CD4-positive, alpha-beta T cell treated with Interleukin-1 beta for 1 hour (primary cell): ENCODE measurements at regions not wholly inside any gene's neighbourhood (a gene's known extent, or its start where the extent isn't known, plus 50 kb on each side); places are given as distances from the start of the nearest gene placed in this dataset.
A peak's percentile ranks its signal among the peaks of the same experiment; 100 is the strongest.

Experiments
- DNase-seq, 2 donors: peaks; one replicate each; pipeline ENCODE4 v3.0.0-alpha.2; 2020 to 2022

- no peak for DNase-seq
These were observed 322.5 kb upstream of the SLC24A2 start for GRCh38 chr9:20111173-20111843.

DNA sequence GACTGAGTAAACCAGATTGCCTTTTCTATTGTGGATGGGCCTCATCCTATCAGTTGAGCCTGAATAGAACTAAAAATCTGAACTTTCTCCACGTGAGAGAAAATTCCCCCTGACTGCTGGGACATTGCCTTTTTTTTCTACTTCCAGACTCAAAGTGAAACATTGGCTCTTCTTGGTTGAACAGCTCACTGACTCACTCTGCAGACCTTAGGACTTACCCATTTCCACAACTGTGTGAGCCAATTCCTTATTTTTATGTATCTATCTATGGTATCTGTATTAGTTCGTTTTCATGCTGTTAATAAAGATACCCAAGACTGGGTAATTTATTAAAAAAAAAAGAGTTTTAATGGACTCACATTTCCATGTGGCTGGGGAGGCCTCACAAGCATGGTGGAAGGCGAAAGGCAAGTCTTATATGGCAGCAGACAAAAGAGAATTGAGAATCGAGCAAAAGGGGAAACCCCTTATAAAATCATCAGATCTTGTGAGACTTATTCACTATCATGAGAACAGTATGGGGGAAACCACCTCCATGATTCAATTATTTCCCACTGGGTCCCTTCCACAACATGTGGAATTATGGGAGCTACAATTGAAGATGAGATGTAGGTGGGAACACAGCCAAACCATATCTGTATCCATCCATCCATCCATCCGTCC lies 306.7 kb upstream of the SLC24A2 start:
- no peak for DNase-seq

DNA sequence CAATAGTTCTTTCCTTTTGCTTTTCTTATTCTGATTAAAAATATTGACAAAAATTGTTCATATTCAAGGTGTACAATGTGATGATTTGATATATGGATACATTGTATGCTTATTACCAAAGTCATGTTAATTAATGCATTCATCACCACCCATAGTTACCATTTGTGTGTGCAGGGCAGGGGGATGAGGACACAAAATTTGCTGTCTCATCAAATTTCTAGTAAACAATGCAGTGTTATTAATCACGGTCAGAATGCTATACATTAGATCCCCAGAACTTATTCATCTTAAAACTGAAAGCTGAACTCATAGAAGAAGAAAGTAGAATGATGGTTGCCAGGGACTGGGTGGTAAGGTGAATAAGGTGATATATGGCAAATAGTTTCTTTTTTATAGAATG lies 303.7 kb upstream of the SLC24A2 start:
- DNase-seq: no peak

DNA sequence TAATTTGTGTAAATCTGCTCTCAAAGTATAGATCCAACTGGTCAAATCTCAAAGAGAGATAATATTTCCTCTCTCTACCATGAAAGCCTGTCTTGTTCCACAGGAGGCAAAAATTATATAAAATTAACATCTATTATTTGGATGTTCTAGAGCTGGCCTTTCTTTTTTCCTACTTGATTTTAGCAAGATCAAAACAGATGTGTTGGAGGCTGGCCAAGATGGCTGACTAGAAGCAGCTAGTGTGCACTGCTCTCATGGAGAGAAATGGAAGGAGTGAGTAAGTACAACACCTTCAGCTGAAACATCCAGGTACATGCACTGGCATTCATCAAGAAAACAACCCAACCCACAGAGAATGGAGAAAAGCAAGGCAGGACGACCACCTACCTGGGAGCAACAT lies 298.6 kb upstream of the SLC24A2 start:
- no peak for DNase-seq

GRCh38 chr9:20085842-20086241 lies 297.0 kb upstream of the SLC24A2 start:
- no peak for DNase-seq

DNA sequence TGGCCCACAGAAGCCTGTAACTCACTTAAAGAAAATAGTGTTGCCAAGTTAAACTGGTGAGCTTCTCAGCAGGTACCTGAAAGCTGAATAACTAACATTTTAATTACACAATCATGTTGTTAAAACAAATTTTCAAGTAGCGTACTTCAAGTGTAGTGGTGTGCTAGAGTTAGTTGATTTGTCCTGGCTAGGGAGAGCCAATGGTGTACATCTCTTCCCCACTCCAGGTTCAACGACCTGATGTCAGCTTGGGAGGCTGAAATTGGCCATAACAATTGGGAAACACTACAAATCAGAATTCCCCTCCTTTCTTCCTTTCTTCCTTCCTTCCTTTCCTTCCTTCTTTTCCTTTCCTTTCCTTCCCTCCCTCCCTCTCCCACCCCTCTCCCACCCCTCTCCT lies 295.3 kb upstream of the SLC24A2 start:
- no peak for DNase-seq

DNA sequence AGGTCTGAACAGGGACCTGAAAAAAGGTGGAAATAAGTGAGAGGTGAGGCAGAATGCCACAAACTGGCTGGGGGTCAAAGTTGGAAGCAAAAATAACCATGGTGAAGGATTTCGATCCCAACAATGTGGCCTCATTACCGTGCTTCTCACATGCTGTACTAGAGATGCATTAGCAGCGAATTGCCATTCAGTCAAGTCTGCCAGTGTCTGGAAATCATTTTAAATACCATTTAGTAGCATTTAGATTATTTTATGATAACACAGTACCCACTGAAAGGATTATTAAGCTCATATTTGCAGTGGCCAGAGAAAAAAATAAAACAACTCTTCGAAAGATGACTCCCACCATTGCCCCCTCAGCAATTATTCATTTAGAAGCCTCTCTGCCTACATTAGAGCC lies 294.6 kb upstream of the SLC24A2 start:
- no peak for DNase-seq

- no peak for DNase-seq
These were observed 294.0 kb upstream of the SLC24A2 start for GRCh38 chr9:20082831-20083230.

DNA sequence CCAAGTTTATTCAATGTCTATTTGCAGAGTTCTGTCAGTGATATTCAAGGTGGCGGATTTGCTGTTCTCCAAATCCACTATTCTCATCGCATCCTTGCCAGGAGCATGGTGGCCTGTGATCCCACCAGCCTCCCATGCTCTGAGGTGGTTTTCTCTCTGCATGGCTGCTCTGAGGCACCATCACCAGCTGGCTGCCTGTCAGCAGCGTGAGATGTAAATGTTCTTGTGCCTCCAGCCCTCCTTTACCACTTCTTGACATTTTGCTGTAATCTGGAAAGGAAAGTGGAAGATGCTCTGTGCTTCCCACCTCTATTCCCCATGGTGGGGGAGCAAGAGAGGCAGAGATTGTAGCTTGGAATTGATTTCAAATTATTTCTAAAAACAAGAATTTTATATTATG lies 293.6 kb upstream of the SLC24A2 start:
- DNase-seq: no peak

DNA sequence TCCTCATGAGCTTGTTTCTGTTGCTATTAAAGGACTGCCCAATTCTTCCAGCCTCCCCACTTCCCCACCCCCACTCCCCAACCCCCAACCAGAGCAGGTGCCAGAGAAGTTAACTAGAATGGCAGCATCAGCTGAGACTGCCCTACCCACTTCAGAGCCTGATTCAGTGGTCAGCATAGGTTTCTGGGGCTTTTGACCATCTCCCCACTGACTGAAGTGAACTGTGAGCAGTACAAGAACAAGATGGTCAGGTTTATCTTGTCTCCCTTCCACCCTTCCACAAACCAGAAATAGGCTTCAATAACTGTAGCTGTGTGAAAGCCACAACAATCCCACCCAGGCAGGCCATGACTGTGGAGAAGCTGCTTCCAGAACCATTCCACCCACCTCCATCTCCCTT lies 289.4 kb upstream of the SLC24A2 start:
- DNase-seq: no peak

DNA sequence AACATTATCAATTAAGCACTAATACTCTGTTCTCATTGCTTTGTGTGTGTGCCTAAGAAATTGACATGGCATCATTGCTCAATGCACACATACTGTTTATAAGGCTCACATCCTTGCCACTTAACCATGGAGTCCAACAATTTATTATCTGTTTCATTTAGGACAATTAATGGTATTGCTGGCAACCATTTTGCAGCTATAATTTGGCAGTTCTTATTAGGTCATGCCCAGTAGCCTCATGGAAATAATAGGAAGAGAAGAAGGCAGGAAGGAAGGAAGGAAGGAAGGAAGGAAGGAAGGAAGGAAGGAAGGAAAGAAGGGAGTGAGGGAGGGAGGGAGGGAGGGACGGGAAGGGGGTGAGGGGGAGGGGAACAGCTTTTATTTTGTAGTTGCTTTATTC lies 285.5 kb upstream of the SLC24A2 start:
- DNase-seq: no peak

DNA sequence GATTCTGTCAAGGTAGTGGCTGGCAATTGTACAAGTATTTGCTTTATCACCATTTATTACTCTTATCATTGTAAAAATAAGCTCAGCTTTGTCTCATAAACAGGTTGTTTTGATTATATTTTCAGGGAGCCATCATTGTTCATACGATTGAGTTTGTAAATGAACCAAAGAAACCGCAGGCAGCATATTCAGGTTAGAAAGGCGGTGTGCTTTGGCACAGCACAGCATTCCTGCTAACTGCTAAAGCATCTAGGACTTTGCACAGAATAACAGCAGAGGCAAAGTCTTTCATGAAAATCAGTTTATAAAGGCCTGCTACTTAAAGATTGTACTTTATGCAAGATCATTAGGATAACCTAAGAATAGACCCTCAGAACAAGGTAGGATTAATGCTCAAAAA lies 281.5 kb upstream of the SLC24A2 start:
- DNase-seq: no peak

GRCh38 chr9:20065796-20066700 lies 277.2 kb upstream of the SLC24A2 start:
- no peak for DNase-seq

DNA sequence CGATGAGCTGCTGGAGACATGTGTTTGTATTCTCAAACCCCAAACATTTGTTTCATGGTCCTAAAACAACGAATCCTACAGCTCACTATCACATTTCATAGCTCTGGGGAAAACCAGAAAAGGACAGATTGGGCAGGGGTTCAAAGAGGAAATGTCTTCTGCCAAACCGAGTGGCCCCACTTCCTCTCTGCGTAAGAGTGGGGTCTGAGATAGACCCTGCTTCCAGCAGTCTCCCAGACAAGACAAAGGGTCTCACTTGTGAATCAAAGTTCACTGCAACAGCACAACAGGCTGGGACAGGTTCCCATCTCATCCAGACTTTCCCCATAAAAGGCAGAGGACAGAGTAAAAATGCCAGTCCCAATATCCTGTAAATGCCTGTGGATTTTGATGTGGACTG lies 276.2 kb upstream of the SLC24A2 start:
- no peak for DNase-seq

GRCh38 chr9:20054734-20055133 lies 265.9 kb upstream of the SLC24A2 start:
- no peak for DNase-seq

- no peak for DNase-seq
These were observed 260.1 kb upstream of the SLC24A2 start for GRCh38 chr9:20048985-20049384.

GRCh38 chr9:20048437-20048836 lies 259.6 kb upstream of the SLC24A2 start:
- DNase-seq: no peak

DNA sequence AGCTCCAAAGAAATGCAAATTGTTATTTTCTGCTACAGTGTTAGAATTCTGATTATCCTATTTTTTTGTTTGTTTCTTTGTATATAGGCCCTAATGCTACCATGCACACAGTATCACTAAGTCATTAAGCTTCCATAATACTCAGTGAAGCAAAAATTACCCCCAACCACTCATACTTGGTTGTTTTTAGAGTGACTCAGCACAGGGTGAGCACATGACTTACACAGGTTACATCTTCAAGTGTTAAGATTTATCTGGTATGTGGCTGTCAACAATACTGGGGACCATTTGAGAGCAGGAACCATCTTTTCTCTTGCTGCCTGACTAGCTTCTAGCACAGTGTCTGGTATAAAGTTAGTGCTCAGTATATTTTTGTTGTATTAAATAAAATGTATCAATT lies 255.8 kb upstream of the SLC24A2 start:
- DNase-seq: no peak

GRCh38 chr9:20043461-20043860 lies 254.6 kb upstream of the SLC24A2 start:
- peak in 1 of 2 donors; percentile 6 for DNase-seq

DNA sequence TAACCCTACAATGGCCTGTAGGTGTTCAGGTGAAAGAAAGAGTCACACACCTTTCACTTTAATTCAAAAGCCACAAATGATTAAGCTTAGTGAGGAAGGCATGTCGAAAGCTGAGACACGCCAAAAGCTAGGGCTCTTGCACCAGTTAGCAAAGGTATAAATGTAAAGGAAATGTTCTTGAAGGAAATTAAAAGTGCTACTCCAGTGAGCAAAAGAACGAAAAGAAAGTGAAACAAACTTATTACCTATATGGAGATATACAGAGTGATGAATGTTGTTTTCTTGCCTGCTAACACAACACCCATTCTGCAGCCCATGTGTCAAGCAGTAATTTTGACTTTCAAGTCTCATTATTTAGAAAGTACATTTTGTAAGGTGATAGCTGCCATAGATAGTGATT lies 254.2 kb upstream of the SLC24A2 start:
- peak in 1 of 2 donors; percentile 10 for DNase-seq

DNA sequence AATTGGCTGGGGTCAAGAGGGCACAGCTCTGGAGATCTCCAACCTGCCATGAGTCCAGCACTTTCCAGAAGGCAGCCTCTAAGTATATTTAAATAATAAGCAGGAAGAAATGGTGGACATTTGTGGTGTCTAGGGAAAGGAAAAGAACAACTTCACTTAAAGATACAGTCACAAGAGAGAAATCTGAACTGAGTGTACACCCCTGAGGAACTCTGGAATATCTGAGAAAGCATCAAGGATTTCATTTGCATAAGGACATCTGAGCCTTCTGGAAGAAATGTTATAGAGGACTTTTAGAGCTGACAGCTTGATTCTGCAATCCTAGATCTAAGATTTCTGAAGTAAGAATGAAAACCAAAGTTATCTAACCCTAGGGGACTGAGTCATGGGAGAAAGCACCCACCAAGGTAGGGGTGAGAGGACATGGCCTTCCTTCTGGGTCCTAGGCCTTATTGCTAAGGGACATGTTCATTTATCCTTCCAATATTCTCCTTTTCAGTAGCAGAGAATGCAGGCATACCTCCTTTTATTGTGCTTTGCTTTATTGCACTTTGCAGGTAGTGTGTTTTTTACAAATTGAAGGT lies 253.4 kb upstream of the SLC24A2 start:
- no peak for DNase-seq

DNA sequence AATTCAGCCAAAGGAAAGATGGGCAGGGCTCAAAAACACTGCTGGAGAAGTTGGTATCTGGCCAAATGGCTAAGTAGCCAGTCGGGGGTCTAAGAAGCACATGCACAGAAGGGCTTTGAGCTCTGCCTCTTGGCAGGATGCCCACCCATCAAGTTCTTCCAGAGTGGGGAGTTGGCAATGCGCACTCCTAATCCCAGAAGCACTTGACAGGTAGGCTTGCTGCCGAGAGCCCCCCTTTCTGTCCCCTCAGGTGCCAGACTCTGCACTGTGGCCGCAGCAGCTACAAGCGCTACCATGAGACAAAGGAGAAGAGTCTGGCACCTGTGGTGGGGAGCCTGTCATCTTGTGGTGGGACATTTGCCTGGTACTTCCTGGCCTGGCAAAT lies 252.9 kb upstream of the SLC24A2 start:
- DNase-seq: peak; percentile 11 to 17

- no peak for DNase-seq
These were observed 252.3 kb upstream of the SLC24A2 start for GRCh38 chr9:20040991-20041696.
